ENCODE measurements at regions not wholly inside any gene's neighbourhood (a gene's known extent, or its start where the extent isn't known, plus 50 kb on each side); places are given as distances from the start of the nearest gene placed in this dataset.

- no peak overlapping the region for H3K4me3 ChIP-seq (ENCODE audit: low read depth, low read length)
- no peak for TF ChIP-seq POLR2A (IDR thresholded peaks at IDR 0.05; ENCODE audit: extremely low read depth, insufficient read length)
- no peak for TF ChIP-seq MYC (IDR thresholded peaks at IDR 0.05; ENCODE audit: low read depth, low read length)
- TF ChIP-seq, protein P1, sequence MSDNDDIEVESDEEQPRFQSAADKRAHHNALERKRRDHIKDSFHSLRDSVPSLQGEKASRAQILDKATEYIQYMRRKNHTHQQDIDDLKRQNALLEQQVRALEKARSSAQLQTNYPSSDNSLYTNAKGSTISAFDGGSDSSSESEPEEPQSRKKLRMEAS (IDR thresholded peaks at IDR 0.05; ENCODE audit: low read depth, low read length) = no peak
- TF ChIP-seq CTCF (IDR thresholded peaks at IDR 0.05; ENCODE audit: low read depth, low read length) = peak; percentile 21
- DNase-seq (ENCODE audit: low read depth) = peak; percentile 23
Observed at GRCh38 chr14:86646696-86647690, 1117.0 kb downstream of the FLRT2 start.

- H3K4me3 ChIP-seq (ENCODE audit: low read depth, low read length) = no peak overlapping the region
- no peak for DNase-seq (ENCODE audit: low read depth)
- TF ChIP-seq CTCF (IDR thresholded peaks at IDR 0.05; ENCODE audit: low read depth, low read length) (no peak), POLR2A (IDR thresholded peaks at IDR 0.05; ENCODE audit: extremely low read depth, insufficient read length) (no peak), MYC (IDR thresholded peaks at IDR 0.05; ENCODE audit: low read depth, low read length) (no peak)
- TF ChIP-seq, protein P1 (IDR thresholded peaks at IDR 0.05; ENCODE audit: low read depth, low read length) = no peak
Observed at GRCh38 chr14:86646125-86646524, 1116.2 kb downstream of the FLRT2 start.

- no peak for TF ChIP-seq MYC (IDR thresholded peaks at IDR 0.05; ENCODE audit: low read depth, low read length)
- no peak overlapping the region for H3K4me3 ChIP-seq (ENCODE audit: low read depth, low read length)
- DNase-seq (ENCODE audit: low read depth) = no peak
Observed at GRCh38 chr14:86641310-86641709, 1111.4 kb downstream of the FLRT2 start.

DNA sequence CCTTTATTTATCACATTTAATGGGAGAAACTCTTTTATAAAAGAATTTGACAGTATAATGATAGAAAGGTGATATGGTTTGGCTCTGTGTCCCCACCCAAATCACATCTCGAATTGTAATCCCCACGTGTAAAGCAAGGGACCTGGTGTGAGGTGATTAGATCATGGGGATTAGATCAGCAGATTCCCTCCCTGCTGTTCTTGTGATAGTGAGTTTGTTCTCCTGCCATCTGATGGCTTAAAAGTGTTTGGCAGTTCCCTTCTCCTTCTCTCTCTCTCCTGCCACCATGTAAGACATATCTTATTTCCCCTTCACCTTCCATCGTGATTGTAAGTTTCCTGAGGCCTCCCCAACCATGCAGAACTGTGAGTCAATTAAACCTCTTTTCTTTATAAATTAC is 1110.3 kb downstream of the FLRT2 start:
- DNase-seq (ENCODE audit: low read depth) = no peak
- no peak for TF ChIP-seq MYC (IDR thresholded peaks at IDR 0.05; ENCODE audit: low read depth, low read length)
- TF ChIP-seq, protein P1 (IDR thresholded peaks at IDR 0.05; ENCODE audit: low read depth, low read length) = no peak
- TF ChIP-seq POLR2A (IDR thresholded peaks at IDR 0.05; ENCODE audit: extremely low read depth, insufficient read length) = no peak
- TF ChIP-seq CTCF (IDR thresholded peaks at IDR 0.05; ENCODE audit: low read depth, low read length) = no peak
- no peak overlapping the region for H3K4me3 ChIP-seq (ENCODE audit: low read depth, low read length)

GRCh38 chr14:86639666-86640065 is 1109.7 kb downstream of the FLRT2 start:
- no peak overlapping the region for H3K4me3 ChIP-seq (ENCODE audit: low read depth, low read length)
- no peak for DNase-seq (ENCODE audit: low read depth)
- TF ChIP-seq POLR2A (IDR thresholded peaks at IDR 0.05; ENCODE audit: extremely low read depth, insufficient read length) = no peak

- DNase-seq (ENCODE audit: low read depth) = peak; percentile 14
- H3K4me3 ChIP-seq (ENCODE audit: low read depth, low read length) = no peak overlapping the region
- no peak for TF ChIP-seq POLR2A (IDR thresholded peaks at IDR 0.05; ENCODE audit: extremely low read depth, insufficient read length)
- no peak for TF ChIP-seq CTCF (IDR thresholded peaks at IDR 0.05; ENCODE audit: low read depth, low read length)
- TF ChIP-seq, protein P1 (IDR thresholded peaks at IDR 0.05; ENCODE audit: low read depth, low read length) = no peak
- no peak for TF ChIP-seq MYC (IDR thresholded peaks at IDR 0.05; ENCODE audit: low read depth, low read length)
Observed at GRCh38 chr14:86639146-86639545, 1109.2 kb downstream of the FLRT2 start.

Measured in NB4 (cell line).